IPS-NIHi7 (cell line): ENCODE measurements at regions not wholly inside any gene's neighbourhood (a gene's known extent, or its start where the extent isn't known, plus 50 kb on each side); places are given as distances from the start of the nearest gene placed in this dataset.
"Not testable (repeated sequence)": the region's sequence is repeated elsewhere in the genome, so short reads cannot be mapped to it uniquely, and the experiment has no call there.

ENCODE experiments used
- DNase-seq: peaks from one replicate; pipeline ENCODE4 v3.0.0; 2012; ENCODE audit warnings: mixed read lengths; ENCODE audit errors: extremely low spot score

GRCh38 chrX:121858867-121859647 lies 811.6 kb downstream of the GLUD2 start:
- no peak for DNase-seq

DNA sequence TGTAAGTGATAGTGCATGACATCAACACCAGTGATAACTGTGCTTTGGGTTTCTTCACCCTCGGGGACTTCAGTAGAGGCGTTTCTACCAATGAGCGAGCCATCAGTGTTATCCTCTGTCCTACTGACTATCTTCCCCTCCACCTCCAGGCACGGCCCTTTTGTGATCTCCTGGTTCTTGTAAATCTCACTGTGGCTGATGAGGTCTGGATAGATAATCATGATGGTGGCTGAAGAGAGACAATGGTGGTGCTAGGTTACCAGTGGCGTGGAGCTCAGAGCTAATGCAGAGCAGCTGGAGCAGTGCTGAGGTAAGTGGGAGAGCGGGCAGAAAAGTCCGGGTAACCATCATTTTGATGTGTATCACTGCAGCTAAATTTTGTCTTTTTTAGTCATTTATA lies 816.6 kb downstream of the GLUD2 start:
- no peak for DNase-seq

GRCh38 chrX:121864561-121864960 lies 817.2 kb downstream of the GLUD2 start:
- DNase-seq: no peak

DNA sequence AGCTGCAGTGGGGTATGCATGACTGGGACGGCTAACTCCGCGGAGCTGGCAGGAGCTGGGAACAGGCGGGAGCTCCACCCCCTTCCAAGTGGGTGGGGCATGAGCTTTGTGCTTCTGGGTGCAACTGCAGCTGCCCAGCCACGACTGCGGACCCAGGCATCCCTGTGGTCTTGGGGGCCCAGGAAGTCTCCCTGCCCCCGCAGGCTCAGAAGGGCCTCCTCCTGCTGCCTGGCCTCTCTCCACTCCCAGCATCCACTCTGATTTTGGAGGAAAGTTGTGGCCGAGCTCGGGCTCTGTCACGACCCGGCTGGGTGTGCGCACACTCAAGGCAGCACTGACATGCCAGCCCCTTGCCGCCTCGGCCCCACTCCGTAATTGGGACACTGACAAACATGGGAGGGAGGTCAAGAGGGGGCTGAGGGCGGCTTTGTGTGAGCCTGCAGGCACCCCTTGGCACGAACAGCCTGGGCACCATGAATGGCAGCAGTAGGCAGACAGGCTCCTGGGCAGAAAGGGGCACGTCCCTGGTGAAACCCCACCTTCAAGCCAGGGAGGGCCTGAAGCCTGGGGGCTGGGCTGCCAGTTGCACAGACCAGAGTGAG lies 822.6 kb downstream of the GLUD2 start:
- peak; percentile 23 for DNase-seq

DNA sequence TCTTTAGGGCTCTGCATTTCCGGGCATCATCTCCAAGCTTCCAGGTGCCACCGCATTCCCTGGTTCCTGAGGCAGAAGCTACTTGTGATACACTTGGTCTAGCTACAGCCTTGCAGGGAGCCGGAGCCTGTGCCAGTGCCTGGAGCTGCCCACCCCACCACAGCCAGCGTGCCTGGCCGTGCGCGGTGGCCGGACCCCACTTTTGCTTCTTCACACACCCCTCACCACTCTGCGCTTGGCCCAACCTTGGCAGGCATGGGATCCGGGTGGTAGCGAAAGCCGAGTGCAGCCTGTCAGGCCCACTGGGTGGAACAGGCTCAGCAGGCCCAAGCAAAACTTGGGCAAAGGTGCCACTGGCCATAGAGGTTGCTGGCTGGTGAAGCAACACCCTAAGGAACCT lies 823.7 kb downstream of the GLUD2 start:
- DNase-seq: no peak

DNA sequence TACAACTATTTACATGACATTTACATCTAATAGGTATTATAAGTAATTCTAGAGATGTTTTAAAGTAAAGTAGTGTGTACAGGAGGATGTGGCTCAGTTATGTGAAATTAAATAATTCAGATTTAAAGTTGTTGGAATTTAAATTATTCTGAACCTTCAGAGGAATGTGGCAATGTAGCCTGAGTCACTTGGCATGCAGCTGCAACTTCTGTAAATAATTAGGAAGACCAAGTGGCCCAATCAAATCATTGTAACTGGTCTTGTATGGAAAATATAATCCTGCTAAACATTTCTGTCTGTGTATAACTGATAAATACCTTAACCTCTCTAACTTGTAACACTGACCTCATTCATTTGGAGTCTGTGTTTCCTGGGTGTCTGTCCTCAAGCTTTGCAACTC lies 828.9 kb downstream of the GLUD2 start:
- DNase-seq: no peak

GRCh38 chrX:121877337-121877736 lies 829.9 kb downstream of the GLUD2 start:
- not testable (repeated sequence) for DNase-seq

- no peak for DNase-seq
Observed at GRCh38 chrX:121886557-121886956, 839.1 kb downstream of the GLUD2 start.

GRCh38 chrX:121894756-121895155 lies 847.3 kb downstream of the GLUD2 start:
- no peak for DNase-seq

DNA sequence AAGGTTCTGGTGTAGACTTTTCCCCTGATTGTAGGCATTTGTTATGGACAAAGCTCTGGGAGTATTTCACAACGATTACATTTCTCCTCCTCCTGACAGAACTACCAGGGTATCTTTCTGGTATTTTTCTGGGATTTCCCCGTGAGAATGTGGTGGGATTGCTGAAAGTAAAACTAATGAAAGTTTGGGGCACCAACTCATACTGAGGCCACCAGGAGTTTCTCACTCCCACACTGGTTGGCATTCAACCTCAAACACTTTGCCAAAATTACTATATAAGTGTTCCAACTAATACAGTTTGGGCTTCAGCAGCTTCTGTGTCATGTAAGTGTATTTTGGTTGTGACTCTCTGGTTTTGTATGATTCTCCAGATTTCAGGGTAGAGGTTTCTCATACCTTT lies 855.1 kb downstream of the GLUD2 start:
- DNase-seq: no peak

DNA sequence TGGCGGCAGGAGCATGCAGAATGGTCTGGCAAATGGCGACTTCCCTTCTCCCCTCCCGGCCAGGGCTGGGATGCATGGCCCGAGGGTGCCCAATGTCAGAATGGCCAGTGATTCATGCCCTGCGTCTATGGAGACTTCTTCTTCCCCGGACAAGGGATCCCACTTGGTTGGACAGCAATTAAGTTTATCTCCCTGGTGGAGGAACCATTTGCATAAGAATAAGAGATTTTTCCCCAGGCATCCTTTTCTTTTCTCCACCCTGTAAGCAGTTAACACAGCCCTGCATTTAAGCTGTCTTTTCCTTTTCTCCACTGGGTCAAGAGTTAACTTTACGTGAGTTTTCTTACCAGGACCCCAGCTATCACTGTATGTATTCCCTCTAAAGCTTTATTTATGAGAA lies 856.6 kb downstream of the GLUD2 start:
- no peak for DNase-seq

GRCh38 chrX:121921258-121921657 lies 873.8 kb downstream of the GLUD2 start:
- no peak for DNase-seq

DNA sequence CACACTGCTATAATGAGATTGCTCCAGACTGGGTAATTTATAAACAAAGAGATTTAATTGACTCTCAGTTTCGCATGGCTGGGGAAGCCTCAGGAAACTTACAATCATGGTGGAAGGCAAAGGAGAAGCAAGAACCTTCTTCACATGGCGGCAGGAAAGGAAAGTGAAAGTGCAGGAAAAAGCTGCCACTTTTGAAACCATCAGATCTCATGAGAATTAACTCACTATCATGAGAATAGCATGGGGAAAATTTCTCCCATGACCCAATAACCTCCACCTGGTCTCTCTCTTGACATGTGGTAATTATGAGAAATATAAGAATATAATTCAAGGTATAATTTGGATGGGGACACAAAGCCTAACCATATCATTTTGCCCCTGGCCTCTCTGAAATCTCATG lies 884.2 kb downstream of the GLUD2 start:
- DNase-seq: no peak

GRCh38 chrX:121932688-121933087 lies 885.3 kb downstream of the GLUD2 start:
- no peak for DNase-seq

DNA sequence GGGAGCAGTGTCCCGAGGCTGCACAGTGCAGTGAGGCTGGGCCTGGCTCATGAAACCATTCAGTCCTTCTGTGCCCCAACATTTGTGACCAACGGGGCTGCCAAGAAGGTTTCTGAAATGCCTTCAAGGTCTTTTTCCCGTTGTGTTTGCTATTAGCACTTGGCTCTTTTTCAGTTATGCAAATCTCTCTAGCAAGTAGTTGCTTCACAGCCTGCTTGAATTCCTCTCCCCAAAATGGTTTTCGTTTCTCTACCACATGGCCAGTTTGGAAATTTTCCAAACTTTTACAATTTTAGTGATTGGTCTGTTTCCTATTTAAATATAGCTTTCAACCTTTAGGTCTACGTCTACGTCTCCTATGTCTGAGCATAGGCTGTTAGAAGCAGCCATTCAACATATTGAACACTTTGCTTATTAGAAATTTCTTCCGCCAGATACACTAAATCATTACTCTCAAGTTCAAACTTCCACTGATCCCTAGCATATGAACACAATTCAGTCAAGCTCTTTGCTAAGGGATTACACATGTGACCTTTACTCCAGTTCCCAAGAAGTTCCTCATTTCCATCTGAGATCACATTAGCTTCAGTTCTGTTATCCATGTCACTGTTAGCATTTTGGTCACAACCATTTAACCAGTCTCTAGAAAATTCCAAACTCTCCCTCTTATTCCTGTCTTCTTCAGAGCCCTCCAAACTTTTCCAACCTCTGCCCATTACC lies 901.8 kb downstream of the GLUD2 start:
- no peak for DNase-seq

DNA sequence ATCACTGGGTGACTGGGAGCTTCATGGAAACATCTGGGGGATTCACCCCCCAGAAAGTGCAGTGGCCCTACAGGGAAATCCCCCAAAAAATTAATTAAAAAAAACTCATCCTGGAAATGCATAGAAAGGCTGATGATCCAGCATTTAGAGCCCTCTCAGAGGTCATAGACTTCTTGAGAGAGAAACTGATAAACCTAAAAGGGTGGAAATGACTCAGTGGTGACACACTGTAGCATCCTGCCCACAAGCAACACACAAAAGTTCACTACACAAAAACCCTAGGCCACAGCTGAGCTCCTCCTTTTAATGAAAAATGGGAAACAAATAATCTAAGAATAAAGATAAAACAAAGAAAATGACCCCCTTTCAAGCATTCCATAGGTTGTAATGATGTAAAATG lies 911.5 kb downstream of the GLUD2 start:
- DNase-seq: no peak

DNA sequence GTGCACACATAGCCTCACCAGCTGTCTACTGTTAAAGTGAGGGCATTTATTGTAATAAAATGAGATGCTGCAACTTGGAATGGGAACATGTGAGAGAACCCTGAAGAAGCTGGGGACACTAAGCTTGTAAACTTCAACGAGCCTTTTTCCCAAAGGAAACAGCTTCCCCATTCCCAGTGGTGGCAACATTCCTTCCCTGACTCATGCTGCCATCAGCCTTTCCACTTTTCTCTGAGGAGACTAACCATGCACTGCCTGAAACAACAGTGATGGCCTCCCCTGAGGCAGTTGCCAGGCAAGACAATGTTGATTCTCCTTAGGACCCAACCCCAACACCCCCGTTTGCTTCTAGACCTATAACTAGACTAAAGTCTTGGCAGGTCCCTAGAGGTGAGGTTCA lies 928.3 kb downstream of the GLUD2 start:
- DNase-seq: no peak

DNA sequence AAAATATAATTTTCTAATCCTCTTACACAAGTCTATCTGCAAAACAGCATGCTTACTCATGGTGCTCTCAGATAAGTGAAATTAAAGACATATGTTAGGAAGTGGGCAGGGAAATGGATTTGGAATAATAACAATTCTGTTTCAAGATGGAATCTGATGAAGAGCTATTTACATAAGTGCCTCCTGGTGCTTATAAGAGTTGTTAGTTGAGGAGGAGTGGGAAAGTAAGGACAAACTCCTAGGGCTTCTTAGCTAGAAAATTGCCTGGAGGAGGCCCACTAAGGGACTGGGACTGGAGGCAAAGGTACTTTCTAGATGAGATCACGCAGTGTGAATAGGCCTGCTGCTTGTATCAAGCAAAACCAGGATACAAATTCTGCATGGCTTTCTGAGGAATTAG lies 939.8 kb downstream of the GLUD2 start:
- no peak for DNase-seq

- DNase-seq: no peak
Observed at GRCh38 chrX:121987835-121988234, 940.4 kb downstream of the GLUD2 start.

- peak; percentile 17 for DNase-seq
Observed at GRCh38 chrX:122004127-122004526, 956.7 kb downstream of the GLUD2 start.

GRCh38 chrX:122026665-122027064 lies 979.3 kb downstream of the GLUD2 start:
- DNase-seq: no peak

- no peak for DNase-seq
Observed at GRCh38 chrX:122046226-122046625, 998.8 kb downstream of the GLUD2 start.

GRCh38 chrX:122046815-122047214 lies 999.4 kb downstream of the GLUD2 start:
- DNase-seq: no peak
